NCI-H82 treated with DMSO at 0.1 percent for 48 hours (cell line): ENCODE measurements at regions not wholly inside any gene's neighbourhood (a gene's known extent, or its start where the extent isn't known, plus 50 kb on each side); places are given as distances from the start of the nearest gene placed in this dataset.

Experiments
- DNase-seq: peaks from one replicate; lab custom pipeline; 2025; ENCODE audit not compliant: unreplicated experiment; lab: John Stamatoyannopoulos, UW

DNA sequence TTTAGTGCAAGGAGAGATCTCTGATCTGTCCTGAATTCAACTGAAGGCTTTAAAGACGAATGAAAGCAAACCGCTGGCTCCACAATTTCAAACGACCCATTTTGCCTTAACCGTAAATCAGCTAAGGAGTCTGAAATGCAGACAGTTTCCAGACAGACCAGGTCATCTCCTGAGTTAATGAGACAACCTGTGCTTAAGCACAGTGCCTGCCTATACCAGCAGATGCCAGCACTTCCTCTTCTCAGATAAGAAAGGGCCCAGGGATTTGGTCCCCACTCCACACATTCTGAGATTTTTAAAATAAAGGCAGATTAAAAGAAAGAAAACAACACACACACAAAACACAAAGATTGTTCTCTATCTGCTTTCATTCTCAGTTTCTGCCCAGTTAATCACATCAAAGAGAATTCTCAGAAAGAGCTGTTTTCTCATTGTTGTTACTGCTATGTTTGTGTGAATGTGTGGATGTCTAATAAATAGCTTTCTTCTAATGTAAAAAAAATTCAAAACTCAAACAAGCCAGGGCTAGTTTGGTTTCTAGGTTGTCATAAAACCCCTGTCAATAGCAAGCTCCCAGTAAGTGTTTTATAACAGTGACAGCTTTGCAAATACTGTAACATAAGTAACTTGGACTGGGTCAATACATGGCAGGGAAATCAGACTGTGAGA lies 157.7 kb upstream of the SLC24A2 start:
- peak; percentile 12 for DNase-seq

DNA sequence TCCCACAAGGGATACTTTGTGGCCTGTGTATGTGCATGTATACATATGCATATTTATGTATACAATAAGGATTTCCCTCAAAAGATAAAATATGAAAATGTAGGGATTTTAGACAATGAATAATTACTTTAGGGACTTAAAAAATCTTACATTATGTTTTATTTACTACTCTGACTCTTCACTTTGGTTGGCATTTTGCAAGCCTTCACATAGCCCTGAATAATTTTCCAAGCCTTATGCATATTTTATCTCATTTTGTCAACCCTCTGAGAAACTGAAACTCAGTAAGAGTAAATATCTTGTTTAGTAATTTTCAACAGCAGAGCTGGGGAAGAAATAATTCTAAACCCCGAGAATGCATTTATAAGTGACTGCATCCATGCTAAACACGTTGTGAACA lies 153.0 kb upstream of the SLC24A2 start:
- DNase-seq, result no peak

DNA sequence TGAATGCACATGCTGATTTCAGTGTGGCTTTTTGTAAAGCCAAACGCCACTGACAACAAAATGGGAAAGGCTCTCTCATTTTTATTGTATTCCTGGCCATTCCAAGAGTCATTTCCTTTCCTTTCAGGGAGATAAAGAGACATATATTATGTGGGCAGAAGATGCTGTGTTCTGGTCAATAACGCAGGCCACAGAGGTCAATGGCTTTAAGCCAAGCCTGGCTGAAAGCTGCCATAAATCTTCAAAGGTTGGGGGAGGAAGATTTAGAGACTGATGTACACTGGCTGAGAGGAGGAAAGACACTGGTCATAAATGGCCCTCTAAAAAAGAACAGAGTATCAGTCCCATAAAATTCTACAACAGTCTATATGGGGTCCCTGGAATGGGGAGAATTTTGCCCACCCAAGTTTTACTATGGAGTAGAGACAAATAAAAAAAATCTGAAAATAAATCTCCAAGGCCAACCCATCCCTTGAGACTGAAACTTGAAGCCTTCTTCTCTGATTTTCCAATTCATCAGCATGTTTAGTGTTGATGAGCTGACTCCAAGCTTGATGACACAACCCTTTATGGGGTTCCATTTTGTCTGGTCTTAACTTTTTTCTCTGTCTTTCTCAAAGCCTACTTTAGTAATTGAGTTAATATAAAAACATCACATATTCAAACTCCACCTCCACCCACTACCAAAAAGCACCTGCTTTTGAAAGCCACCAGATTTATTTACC lies 152.1 kb upstream of the SLC24A2 start:
- DNase-seq, result no peak

DNA sequence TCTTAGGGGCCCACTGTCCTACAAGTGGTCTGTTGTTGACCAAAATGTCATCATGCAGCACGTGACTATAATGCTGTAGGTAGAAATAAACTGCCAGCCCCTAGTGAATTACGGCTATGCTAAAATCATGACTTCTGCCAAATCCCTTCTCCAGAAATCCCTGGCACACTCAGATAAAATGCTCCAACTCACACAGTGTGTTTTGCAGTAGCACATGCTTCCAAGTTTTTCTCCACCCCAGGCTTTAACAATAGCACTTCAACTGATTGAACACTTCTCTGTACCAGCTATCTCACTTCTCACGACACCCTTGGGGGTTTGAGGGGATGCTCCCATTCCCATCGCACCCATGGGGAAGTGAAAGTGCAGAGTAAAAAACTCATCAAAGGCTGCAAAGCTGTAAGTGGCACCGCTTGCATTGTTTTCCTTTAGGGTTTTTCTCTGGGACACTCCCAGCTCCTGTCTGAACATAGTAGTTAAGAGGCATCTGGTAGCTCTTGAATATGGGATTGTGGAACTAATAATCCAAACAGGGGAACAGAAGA lies 151.0 kb upstream of the SLC24A2 start:
- peak; percentile 45 for DNase-seq

DNA sequence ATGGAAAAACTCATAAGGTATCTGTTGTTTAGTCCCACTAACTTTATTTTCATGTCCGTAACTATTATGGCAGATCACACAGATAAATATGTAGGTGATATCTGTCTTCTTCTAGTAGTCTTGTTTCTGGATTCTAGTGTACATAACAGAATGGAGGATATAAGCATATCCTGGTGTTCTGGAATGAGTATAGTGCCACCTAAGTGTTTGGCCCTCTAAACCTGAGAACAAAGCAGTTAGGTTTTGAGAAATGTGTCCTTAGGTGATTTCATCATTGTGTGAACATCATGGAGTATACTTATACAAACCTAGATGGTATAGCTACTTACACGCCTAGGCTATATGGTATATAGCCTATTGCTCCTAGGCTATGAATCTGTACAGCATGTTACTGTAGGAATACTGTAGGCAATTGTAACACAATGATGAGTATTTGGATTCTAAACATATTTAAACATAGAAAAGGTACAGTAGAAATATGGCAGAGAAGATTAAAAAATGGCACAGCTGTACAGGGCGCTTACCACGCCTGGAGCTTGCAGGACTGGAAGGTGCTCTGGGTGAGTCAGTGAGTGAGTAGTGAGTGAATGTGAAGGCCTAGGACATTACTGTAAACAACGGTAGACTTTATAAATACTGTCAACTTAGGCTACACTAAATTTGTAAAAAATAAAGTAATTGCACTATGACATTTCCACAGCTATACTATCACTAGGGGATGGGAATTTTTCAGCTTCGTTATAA lies 150.3 kb upstream of the SLC24A2 start:
- no peak for DNase-seq

DNA sequence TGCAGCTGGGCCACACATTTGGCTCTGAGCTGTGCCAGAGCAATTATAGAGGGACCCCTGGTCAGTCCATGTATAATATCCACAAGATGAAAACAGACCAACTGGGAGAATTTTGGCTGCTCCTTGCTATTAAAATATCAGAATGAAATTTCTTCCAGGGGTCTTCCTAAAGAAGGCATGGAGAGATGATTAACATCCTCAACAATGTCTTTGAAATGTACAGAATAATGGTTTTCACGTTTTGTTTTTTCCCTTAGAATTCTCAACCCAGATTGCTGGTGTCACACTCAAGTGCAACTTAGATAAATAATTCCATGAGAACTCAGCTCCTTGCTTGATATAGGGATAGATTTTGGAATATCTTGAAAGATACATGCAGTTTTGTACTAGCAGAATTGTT lies 148.3 kb upstream of the SLC24A2 start:
- DNase-seq, result no peak

DNA sequence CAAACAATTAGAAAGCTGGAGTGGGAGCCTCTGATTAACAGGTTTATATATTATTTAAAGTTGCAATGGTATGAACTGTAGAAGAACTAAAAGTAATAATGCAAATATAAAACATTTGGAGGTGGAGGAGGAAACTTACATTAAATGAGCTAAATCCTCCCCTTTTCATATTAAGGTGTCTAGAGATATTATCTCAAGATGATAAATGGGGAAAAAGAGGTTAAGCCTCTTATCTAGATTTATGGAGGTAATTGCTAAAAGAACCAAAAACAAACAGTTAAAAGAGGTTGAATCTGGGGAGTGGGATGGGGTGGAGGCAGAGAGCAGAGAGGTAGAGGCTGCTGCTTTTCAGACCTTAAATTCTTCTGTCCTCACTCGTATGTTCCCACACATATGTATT lies 147.8 kb upstream of the SLC24A2 start:
- no peak for DNase-seq

DNA sequence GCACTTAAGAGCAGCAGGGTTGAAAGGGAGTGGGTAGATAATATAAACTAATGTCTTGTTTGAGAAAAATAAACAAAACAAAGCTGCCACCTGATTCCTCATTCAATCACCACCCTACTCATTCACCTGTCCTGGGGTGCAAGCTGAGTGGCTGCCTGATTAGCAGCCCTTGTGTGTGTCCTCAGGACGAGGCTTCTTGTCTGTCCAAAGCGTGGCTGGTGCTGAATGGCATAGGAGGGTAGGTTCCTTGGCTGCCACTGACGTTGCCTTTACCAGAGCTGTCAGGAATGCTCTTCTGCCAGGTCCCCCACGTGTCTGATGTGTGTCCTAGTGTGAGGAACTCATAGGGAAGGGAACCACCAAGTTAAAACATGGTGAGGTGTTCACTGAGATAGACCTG lies 146.6 kb upstream of the SLC24A2 start:
- no peak for DNase-seq

DNA sequence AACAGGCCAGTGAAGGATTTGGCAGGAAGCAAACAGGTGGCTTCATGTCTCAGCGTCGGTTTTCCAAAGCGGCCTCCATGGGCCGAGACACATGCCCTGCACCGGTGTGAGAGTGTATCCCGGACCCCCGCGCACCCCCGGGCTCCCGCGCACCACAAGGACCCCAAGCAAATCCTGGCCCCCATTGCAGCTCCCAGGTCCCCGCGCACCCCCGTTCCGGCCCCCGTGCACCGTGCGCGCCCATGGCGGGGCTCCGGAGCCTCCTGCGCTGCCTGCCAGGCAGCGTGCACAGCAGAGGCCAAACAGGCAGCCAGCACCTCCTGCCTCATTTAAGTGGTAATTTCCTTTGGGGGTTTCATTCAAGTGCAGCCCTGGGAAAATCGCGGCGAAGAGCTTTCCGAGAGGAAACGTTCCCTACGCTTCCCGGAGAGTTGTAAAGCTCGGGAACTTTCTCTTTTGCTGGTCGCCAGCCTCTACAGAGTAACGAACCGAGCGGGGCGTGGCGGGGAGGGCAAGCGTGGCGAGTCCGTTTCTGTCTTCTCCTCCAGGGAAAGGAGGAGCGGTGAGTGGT lies 145.5 kb upstream of the SLC24A2 start:
- no peak for DNase-seq

DNA sequence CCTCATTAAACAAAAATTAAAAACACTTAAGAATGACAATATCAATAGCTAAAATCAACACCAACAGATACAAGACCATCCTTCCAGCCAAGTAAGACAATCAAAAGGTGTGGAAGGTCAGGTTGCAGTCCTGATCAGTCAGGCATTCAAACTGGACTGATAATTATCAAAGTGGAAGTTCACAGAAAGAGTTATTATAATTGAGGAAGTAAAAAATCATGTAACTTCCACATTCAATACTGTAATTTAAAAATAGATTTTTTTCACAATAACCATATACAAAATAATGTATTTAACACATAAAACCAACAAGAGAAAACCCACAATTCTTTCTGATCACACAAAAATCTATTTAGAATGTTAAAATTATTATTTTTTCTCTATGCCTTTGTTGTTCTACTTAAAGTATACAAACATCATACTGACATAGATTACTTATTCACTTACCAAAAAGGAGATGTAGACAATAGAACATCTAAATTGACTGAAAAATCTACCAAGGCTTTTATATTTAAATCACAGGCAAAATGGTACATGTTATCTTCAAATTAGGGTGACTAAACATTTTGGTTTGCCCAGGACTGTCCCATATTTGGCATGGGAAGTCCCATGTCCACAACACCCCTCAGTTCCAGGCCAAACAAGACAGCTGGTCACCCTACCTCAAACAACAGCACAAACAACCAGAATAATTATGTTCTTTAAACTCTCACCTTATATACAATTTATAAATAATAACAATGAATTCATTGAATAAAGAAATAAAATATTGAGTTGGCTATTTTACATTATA lies 142.5 kb upstream of the SLC24A2 start:
- no peak for DNase-seq

DNA sequence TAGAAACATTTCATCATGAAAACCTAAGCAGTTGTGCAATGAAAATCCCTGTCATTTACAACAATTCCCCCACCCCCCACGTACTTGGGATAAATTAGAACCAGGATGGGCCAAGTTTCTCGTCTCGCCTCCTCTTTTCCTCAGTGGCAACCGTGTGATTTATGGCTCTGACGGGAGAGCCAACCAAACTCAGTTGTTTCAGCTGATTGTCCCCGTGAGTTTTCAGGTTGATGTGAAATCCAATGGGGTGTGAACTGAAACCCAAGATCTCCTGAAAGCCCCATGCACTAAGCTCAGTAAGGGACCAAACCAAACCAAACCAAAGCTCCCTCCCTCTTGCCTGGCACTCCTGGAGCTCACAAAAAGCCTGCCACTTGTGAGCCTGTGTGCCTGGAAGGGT lies 138.7 kb upstream of the SLC24A2 start:
- no peak for DNase-seq

DNA sequence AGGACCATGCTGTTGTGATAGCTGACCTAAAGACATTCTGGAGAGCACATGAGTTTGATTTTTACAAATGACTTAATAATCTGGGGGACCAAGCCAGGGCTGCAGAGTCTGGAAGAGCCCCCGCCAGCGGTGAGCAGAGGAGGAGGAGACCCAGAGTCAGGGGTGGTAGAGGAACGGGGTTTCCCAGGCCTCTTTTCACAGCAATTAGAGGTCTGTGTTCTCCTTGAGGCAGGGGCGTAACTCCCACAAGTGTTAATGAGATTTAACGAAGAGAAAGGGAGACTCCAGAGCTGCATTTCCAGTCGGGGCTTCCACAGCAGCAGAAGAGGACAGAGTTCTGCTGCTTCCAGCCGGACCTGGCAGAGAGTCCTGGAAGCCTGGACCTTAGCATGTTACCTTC lies 137.9 kb upstream of the SLC24A2 start:
- DNase-seq, result no peak

DNA sequence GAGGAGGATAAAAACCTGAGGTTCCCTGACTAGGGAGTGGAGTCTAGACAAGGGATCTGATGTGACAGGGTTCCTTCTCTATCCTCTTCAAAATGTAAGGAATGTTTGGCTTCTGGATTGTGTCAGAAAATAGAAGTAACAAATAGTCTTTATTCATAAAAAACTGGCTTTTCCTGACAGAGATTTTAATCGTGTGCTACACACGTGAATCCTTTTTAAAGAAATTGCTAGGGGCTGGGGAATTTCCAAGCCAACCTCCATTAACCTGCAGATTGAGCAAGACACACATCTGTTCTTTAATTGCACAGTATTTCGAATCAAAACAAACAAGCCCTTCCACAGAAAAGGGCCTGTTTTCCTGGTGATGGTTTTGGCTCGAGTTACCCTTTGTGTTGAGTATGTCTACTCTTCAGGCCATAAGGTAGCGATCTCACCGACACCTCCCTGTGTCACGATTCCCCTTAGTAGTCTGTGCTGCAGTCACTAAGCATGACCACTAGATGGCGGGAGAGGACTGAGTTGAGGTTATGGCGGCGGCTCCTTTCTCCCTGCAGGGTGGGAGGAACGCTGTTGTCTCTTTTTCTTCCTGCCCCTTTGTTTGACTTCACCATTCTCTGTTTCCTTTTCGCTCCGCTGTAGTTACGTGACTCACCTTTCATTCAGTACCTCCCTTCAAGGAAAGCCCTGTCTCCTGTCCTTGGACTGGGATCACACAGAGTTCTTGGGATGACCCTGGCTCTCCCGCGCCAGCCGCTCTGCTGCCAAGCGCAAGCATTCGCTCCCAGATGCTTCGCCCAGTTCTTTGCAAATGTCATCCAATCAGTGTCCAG lies 137.1 kb upstream of the SLC24A2 start:
- peak; percentile 80 for DNase-seq

DNA sequence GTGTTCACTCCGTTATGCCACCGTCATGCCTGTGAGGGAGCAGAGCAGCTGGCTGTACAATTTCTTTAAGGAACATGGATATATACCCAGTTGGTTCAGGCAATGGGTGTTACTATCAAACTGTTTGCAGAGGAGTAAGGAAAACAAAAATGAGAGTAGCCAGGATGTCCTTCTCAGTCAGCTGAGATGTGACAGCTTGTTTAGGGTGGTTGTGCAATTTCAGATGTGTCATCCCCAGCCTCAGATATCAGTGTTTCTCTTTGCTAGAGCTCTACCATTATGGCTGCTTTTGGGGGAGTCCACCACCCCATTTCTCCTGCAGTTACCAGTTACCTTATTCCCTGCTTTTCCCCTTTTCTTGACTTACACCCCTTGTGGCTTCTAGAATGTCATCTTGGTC lies 135.2 kb upstream of the SLC24A2 start:
- no peak for DNase-seq

DNA sequence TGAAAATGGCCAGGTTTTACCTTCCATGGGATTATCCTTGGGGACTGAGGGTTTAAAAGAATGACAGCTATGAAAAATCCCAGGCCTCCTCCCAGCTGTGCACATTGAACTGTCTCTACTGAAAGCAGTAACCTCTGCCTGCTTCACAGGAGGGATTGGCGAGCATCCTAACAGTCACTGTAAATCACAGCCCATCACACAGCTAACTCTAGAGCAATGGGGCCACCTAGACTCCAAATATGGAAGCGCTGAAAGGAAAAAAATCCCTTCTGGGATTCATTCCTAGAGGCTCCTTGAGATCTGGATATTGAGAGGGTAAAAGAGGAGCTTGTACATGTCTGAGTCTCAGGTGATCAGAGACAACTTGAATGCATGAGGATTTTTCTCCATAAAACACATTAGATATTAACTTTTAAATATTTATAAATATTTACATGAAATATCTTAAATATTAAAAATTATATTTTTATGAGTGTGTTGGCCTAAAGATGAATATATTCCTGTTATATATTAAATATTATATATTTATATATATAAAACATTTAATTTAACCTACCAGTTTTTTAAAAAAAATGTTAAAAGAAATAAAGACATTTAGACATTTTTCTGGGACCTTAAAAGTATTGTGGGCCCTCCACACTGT lies 133.8 kb upstream of the SLC24A2 start:
- peak; percentile 79 for DNase-seq

DNA sequence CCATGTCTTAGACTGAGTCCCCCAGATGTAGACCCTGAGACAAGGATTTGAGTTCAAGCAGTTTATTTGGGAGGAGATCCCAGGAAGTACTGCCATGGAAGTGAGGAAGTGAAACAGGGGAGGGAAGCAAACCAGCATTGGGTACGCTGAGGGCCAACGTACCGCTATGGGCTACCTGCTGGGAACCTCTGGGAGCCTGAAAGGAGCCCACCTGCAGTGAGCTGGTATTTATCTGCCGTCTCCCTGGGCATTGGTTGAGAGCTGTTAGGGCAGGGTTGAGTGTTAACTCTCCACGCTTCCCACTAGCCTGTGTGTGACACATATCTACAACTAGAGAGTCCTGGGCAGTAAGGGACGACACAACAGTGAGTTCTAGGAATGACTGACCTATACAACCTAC lies 131.6 kb upstream of the SLC24A2 start:
- no peak for DNase-seq

DNA sequence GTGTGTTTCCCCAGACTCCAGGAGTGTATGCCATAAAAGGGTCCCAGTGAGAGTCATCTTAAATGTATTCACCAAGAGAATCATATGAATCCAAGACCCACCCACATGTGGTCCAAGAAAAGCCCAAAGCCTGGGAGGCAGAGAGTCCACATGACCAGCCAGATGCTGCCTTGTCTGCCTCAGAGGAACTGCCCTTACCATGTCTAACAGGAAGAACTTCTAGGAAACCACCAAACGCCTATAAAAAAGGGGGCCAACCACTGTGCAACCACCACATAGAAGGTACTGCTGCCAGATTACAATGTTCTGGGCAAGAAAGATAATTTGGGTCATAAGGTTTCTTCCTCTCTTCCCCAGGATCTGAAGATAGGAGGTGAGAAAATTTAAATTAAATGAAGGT lies 129.8 kb upstream of the SLC24A2 start:
- DNase-seq, result no peak

DNA sequence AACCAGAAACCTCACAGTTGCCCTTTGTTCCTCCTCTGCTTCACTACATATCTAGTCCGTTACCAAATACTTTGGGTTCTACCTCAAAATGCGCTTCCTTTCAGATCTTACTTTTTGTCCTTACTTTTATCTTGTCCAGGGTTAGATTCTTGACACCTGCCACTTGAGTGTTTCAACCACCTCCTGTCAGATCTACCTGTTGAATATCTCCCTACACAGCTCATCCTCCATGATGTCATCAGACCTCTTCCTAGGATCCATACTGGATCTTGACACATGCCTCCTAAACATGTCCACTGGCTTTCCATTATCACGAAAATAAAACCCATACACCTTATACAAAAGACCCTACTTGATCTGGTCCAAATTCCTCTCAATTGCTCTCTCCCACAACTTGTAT lies 125.2 kb upstream of the SLC24A2 start:
- no peak for DNase-seq

DNA sequence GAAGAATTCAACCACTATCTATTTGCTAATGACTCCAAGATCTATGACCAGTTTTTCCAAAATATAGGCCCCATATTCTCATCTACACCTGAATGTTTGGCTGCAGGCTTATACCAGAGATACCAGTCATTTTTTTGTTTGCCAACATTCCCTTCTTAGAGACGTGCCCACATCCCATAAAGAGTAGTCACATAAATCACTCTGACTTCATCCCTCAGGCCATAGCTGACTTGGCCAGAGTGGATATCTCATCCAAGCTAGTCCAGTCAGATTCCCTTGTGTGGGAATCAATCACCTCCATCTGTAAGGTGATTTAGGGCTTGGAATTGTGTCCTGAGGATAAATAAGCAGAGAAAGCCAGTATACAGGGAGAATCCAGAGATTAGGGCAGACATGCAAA lies 124.3 kb upstream of the SLC24A2 start:
- no peak for DNase-seq
